HAP-1 (cell line): ENCODE measurements at regions not wholly inside any gene's neighbourhood (a gene's known extent, or its start where the extent isn't known, plus 50 kb on each side); places are given as distances from the start of the nearest gene placed in this dataset.

Experiments used
- DNase-seq, 2 experiments: peaks; one replicate each; pipeline ENCODE4 v3.0.0-alpha.2; 2016 to 2020; ENCODE audit warnings: low spot score in 2 of 2
- H3K27me3 ChIP-seq: fragments of 250-450 bp; sonication (Bioruptor Pico); 2 replicates; pipeline ENCODE4 v1.5.1; 2020; ENCODE audit warnings: low read depth, mild to moderate bottlenecking, moderate library complexity
- H3K36me3 ChIP-seq: fragments of 250-450 bp; sonication (Bioruptor Pico); replicated peaks from 2 replicates; pipeline ENCODE4 v1.5.1; 2020; ENCODE audit warnings: mild to moderate bottlenecking
- H3K4me1 ChIP-seq: fragments of 250-450 bp; sonication (Bioruptor Pico); 2 replicates; pipeline ENCODE4 v1.5.1; 2020; ENCODE audit warnings: mild to moderate bottlenecking
- H3K4me3 ChIP-seq: fragments of 250-450 bp; sonication (Bioruptor Pico); 2 replicates; pipeline ENCODE4 v1.5.1; 2020; ENCODE audit warnings: mild to moderate bottlenecking, moderate library complexity
- H3K9me3 ChIP-seq: fragments of 250-450 bp; sonication (Bioruptor Pico); 2 replicates; pipeline ENCODE4 v1.5.1; 2020; ENCODE audit warnings: mild to moderate bottlenecking, moderate library complexity
- in situ Hi-C: fragments of 300-500 bp; cut with MboI; formaldehyde crosslinking; loops from 3 replicates; pipeline ENCODE4 v1.14.3; 2020; ENCODE audit warnings: low sequenced_read_pairs, inconsistent platforms, mixed read lengths

GRCh38 chr7:131108212-131108940, 219.3 kb upstream of the MKLN1 start:
- Histone ChIP-seq H3K4me3 (peak overlapping the region; percentile 60), H3K36me3 (no peaks in the 10 kb centered on the region; the same call in 1 of the 2 replicates), H3K4me1 (peaks cover 32% of the 10 kb centered on the region), H3K9me3 (no peaks in the 10 kb centered on the region), H3K27me3 (no peaks in the 10 kb centered on the region)
- no peak for DNase-seq
- in situ Hi-C loops, result no loop called here

- Histone ChIP-seq H3K9me3 (no peaks in the 10 kb centered on the region), H3K36me3 (no peaks in the 10 kb centered on the region; the same call in 1 of the 2 replicates), H3K4me3 (peak overlapping the region; percentile 60), H3K27me3 (no peaks in the 10 kb centered on the region), H3K4me1 (peaks cover 32% of the 10 kb centered on the region)
- no peak for DNase-seq
- in situ Hi-C loops, result no loop called here
These were observed 218.5 kb upstream of the MKLN1 start for GRCh38 chr7:131109011-131109758.

GRCh38 chr7:131109759-131110296, 217.8 kb upstream of the MKLN1 start:
- DNase-seq, result peak; percentile 59 to 86

GRCh38 chr7:131110297-131111080, 217.2 kb upstream of the MKLN1 start:
- Histone ChIP-seq H3K4me3 (peak overlapping the region; percentile 60), H3K36me3 (no peaks in the 10 kb centered on the region), H3K4me1 (peaks cover 29% of the 10 kb centered on the region), H3K27me3 (no peaks in the 10 kb centered on the region), H3K9me3 (no peaks in the 10 kb centered on the region)
- peak in 1 of 2 experiments; percentile 28 for DNase-seq
- in situ Hi-C loops, result no loop called here

More at GRCh38 chr7:131109759-131110296, 217.8 kb upstream of the MKLN1 start:
- Histone ChIP-seq H3K36me3 (no peaks in the 10 kb centered on the region), H3K4me1 (peaks cover 32% of the 10 kb centered on the region), H3K4me3 (peak overlapping the region; percentile 60), H3K27me3 (no peaks in the 10 kb centered on the region), H3K9me3 (no peaks in the 10 kb centered on the region)
- in situ Hi-C loops, result no loop called here

GRCh38 chr7:131111081-131111576, 216.5 kb upstream of the MKLN1 start:
- Histone ChIP-seq H3K9me3 (no peaks in the 10 kb centered on the region), H3K4me1 (peaks cover 29% of the 10 kb centered on the region), H3K36me3 (no peaks in the 10 kb centered on the region), H3K4me3 (peak overlapping the region; percentile 60), H3K27me3 (no peaks in the 10 kb centered on the region)
- in situ Hi-C loops, result no loop called here
- peak in 1 of 2 experiments; percentile 58 for DNase-seq

- no peaks in the 10 kb centered on the region for H3K9me3 ChIP-seq
- H3K36me3 ChIP-seq, result no peaks in the 10 kb centered on the region
- no peak for DNase-seq
- H3K4me1 ChIP-seq, result peaks cover 29% of the 10 kb centered on the region
- in situ Hi-C loops, result no loop called here
- H3K4me3 ChIP-seq, result no peak overlapping the region
- no peaks in the 10 kb centered on the region for H3K27me3 ChIP-seq
These were observed 215.9 kb upstream of the MKLN1 start for GRCh38 chr7:131111792-131112191.

GRCh38 chr7:131112431-131112830, 215.2 kb upstream of the MKLN1 start:
- H3K4me3 ChIP-seq, result no peak overlapping the region
- H3K36me3 ChIP-seq, result no peaks in the 10 kb centered on the region
- no peaks in the 10 kb centered on the region for H3K27me3 ChIP-seq
- no peaks in the 10 kb centered on the region for H3K9me3 ChIP-seq
- H3K4me1 ChIP-seq, result peaks cover 29% of the 10 kb centered on the region
- in situ Hi-C loops, result no loop called here
- DNase-seq, result no peak

- H3K36me3 ChIP-seq, result no peaks in the 10 kb centered on the region
- no peak for DNase-seq
- H3K4me1 ChIP-seq, result peaks cover 18% of the 10 kb centered on the region
- no peak overlapping the region for H3K4me3 ChIP-seq
- peaks cover 13% of the 10 kb centered on the region for H3K9me3 ChIP-seq
- H3K27me3 ChIP-seq, result no peaks in the 10 kb centered on the region
- in situ Hi-C loops, result no loop called here
These were observed 212.3 kb upstream of the MKLN1 start for GRCh38 chr7:131115340-131115739.

- Histone ChIP-seq H3K9me3 (peaks cover 13% of the 10 kb centered on the region), H3K4me3 (no peak overlapping the region), H3K27me3 (no peaks in the 10 kb centered on the region), H3K36me3 (no peaks in the 10 kb centered on the region), H3K4me1 (no peaks in the 10 kb centered on the region)
- no peak for DNase-seq
- in situ Hi-C loops, result no loop called here
These were observed 210.2 kb upstream of the MKLN1 start for GRCh38 chr7:131117439-131117838.

- in situ Hi-C loops, result no loop called here
- H3K4me1 ChIP-seq, result no peaks in the 10 kb centered on the region
- H3K36me3 ChIP-seq, result no peaks in the 10 kb centered on the region
- DNase-seq, result no peak
- peaks cover 13% of the 10 kb centered on the region for H3K9me3 ChIP-seq
- H3K4me3 ChIP-seq, result no peak overlapping the region
- no peaks in the 10 kb centered on the region for H3K27me3 ChIP-seq
These were observed 208.3 kb upstream of the MKLN1 start for GRCh38 chr7:131119381-131119780.

GRCh38 chr7:131122394-131122793, 205.3 kb upstream of the MKLN1 start:
- in situ Hi-C loops, result no loop called here
- Histone ChIP-seq H3K36me3 (no peaks in the 10 kb centered on the region), H3K27me3 (no peaks in the 10 kb centered on the region), H3K9me3 (peaks cover 13% of the 10 kb centered on the region), H3K4me1 (no peaks in the 10 kb centered on the region), H3K4me3 (no peak overlapping the region)
- DNase-seq, result no peak

- Histone ChIP-seq H3K4me3 (no peak overlapping the region), H3K4me1 (peaks cover 3% of the 10 kb centered on the region), H3K36me3 (no peaks in the 10 kb centered on the region), H3K27me3 (no peaks in the 10 kb centered on the region), H3K9me3 (peaks cover 7% of the 10 kb centered on the region; the same call in 1 of the 2 replicates)
- in situ Hi-C loops, result no loop called here
- no peak for DNase-seq
These were observed 203.6 kb upstream of the MKLN1 start for GRCh38 chr7:131124001-131124629.

- H3K4me1 ChIP-seq, result peaks cover 3% of the 10 kb centered on the region
These were observed 202.8 kb upstream of the MKLN1 start for GRCh38 chr7:131124867-131125266.

More at GRCh38 chr7:131124867-131125266, 202.8 kb upstream of the MKLN1 start:
- no peak overlapping the region for H3K4me3 ChIP-seq
- no peak for DNase-seq
- in situ Hi-C loops, result no loop called here
- no peaks in the 10 kb centered on the region for H3K9me3 ChIP-seq
- H3K36me3 ChIP-seq, result no peaks in the 10 kb centered on the region
- H3K27me3 ChIP-seq, result no peaks in the 10 kb centered on the region
